Kidney (tissue), 13 donors: ENCODE measurements at regions not wholly inside any gene's neighbourhood (a gene's known extent, or its start where the extent isn't known, plus 50 kb on each side); places are given as distances from the start of the nearest gene placed in this dataset.
A peak's percentile ranks its signal among the peaks of the same experiment; 100 is the strongest.

Experiments used
- DNase-seq, 5 donors: peaks; one replicate each; pipeline ENCODE4 v3.0.0-alpha.2; 2013 to 2020
- FAIRE-seq: peaks from 2 replicates; lab custom pipeline; 2012; peaks lifted over from hg19 to GRCh38; lab: Jason Lieb, UNC
- H3K27ac ChIP-seq, 2 donors: one replicate each; pipeline ENCODE4 v1.7.0; 2013; ENCODE audit warnings: low read depth in 2 of 2, low read length in 2 of 2, inconsistent platforms in 1 of 2
- H3K27me3 ChIP-seq: one replicate; pipeline ENCODE4 v1.7.1; 2013; ENCODE audit warnings: low read length, inconsistent platforms; ENCODE audit not compliant: control insufficient read depth, insufficient read depth
- H3K36me3 ChIP-seq, 3 donors: one replicate each; pipeline versions ENCODE4 v1.7.0 to v1.7.1; 2013; ENCODE audit warnings: low read length in 3 of 3, control low read depth in 1 of 3, inconsistent platforms in 1 of 3; ENCODE audit not compliant: insufficient read depth in 3 of 3, control insufficient read depth in 2 of 3
- H3K4me1 ChIP-seq, 3 donors: one replicate each; pipeline versions ENCODE4 v1.7.0 to v1.7.1; 2013; ENCODE audit warnings: low read length in 3 of 3, inconsistent platforms in 1 of 3, low read depth in 1 of 3; ENCODE audit not compliant: control insufficient read depth in 2 of 3, insufficient read depth in 2 of 3
- H3K4me3 ChIP-seq, 3 donors: one replicate each; pipeline versions ENCODE4 v1.7.0 to v1.8.1; 2013; ENCODE audit warnings: low read length in 3 of 3, control low read depth in 1 of 3, inconsistent platforms in 1 of 3
- H3K9ac ChIP-seq, 3 donors: one replicate each; pipeline versions ENCODE4 v1.7.0 to v1.7.1; 2013; ENCODE audit warnings: low read length in 3 of 3, control low read depth in 1 of 3, inconsistent platforms in 1 of 3
- H3K9me3 ChIP-seq, 3 donors: one replicate each; pipeline versions ENCODE4 v1.7.0 to v1.7.1; 2013; ENCODE audit warnings: low read length in 3 of 3, control low read depth in 1 of 3, inconsistent platforms in 1 of 3; ENCODE audit not compliant: control insufficient read depth in 2 of 3, insufficient read depth in 1 of 3
- intact Hi-C: fragments of 100-400 bp; cut with DNase I; formaldehyde crosslinking; loops from one replicate; pipeline ENCODE4 v1.11.1; 2022
- TF ChIP-seq, protein P1 (sequence below): IDR thresholded peaks from 3 replicates; pipeline ENCODE4 v1.5.1; 2012; ENCODE audit warnings: mild to moderate bottlenecking, moderate library complexity, borderline replicate concordance; ENCODE audit not compliant: insufficient read depth; ENCODE audit errors: extremely low read depth
- donor health status: control.
- donor health status: control.
- donor health status: control.
- donor health status: control.
- donor health status: control.
- donor health status: DM: yes; HTN: yes; CAD: no.
- donor health status: Normal renal cell carcinoma (clear cell type).

DNA sequence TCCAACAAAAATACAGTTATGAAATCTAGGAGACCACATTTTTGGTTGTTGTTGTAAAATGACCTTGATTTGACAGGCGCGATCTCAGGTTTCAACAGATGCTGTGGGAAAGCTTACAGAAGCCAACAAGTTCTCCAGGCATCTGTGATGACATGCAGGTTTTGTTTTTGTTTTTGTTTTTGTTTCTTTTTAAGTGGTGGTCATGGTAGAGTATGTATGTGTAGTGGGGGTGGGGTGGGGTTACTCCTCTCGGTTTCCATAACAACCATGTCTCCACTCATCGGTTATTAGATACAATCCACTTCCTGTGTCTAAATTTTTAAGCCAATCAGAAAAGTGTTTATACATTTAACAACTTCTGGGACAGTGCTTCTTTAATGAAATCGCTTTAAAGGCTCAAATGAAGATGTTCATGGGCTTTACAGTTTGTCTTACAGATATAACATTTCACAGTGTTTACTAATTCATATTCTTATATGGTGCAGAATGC lies 199.9 kb upstream of the FOXN3 start:
- H3K27ac ChIP-seq: peak overlapping the region in 1 of 2 donors; percentile 28
- FAIRE-seq (no peak), DNase-seq (peak in 2 of 5 donors; percentile 43 to 81)
- no peaks in the 10 kb centered on the region for H3K27me3 ChIP-seq
- no peaks in the 10 kb centered on the region for H3K36me3 ChIP-seq
- no peaks in the 10 kb centered on the region for H3K9me3 ChIP-seq
- H3K4me1 ChIP-seq: peaks cover 2 to 10% (median 10%) of the 10 kb centered on the region in 3 donors
- H3K4me3 ChIP-seq: peak overlapping the region in 2 of 3 donors; percentile 81 to 86
- intact Hi-C loops: no loop called here
- TF ChIP-seq, protein P1, sequence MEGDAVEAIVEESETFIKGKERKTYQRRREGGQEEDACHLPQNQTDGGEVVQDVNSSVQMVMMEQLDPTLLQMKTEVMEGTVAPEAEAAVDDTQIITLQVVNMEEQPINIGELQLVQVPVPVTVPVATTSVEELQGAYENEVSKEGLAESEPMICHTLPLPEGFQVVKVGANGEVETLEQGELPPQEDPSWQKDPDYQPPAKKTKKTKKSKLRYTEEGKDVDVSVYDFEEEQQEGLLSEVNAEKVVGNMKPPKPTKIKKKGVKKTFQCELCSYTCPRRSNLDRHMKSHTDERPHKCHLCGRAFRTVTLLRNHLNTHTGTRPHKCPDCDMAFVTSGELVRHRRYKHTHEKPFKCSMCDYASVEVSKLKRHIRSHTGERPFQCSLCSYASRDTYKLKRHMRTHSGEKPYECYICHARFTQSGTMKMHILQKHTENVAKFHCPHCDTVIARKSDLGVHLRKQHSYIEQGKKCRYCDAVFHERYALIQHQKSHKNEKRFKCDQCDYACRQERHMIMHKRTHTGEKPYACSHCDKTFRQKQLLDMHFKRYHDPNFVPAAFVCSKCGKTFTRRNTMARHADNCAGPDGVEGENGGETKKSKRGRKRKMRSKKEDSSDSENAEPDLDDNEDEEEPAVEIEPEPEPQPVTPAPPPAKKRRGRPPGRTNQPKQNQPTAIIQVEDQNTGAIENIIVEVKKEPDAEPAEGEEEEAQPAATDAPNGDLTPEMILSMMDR: no peak
- H3K9ac ChIP-seq: no peak overlapping the region

DNA sequence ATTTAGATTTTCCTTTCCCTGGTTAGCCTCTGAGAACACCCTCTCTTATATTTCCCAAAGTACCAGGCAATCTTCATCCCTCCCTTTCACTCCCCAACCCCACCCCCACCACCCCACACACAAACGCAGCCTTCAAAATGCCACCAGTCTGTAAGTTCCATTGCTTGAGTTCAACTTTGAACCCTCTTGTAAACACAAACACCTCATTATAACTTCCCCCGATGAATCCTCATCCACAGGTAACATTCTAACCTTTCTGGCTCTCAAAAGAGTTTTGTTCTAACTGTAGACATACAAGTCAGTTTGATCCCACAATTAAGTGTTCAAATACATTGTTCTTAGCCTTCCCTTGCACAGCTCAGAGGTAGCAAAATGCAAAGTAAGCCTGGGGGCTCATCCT lies 199.4 kb upstream of the FOXN3 start:
- DNase-seq (no peak), FAIRE-seq (no peak)
- Histone ChIP-seq H3K9me3 (no peaks in the 10 kb centered on the region), H3K4me1 (peaks cover 2 to 10% (median 10%) of the 10 kb centered on the region in 3 donors), H3K4me3 (peak overlapping the region in 1 of 3 donors; percentile 81), H3K27me3 (no peaks in the 10 kb centered on the region), H3K9ac (no peak overlapping the region), H3K27ac (no peak overlapping the region), H3K36me3 (no peaks in the 10 kb centered on the region)
- intact Hi-C loops: no loop called here
- TF ChIP-seq, protein P1: no peak

DNA sequence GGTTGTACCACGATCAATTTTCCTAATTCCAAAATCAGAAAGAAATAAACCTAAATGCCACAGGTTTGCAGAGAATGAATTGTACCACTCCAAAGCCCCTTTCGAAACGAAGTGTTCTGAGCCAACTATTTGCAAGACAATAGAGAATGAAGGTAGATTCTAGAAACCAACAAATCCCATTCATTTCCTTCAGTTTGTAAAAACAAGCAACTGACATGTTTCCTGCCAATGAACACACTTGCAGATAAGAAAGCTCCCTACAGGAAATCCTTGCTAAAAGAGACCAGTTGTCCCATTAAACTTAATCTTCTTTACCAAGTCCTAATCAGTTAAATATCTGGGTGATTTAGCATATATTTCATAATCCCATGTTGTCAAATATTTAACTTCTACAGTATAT lies 198.4 kb upstream of the FOXN3 start:
- Histone ChIP-seq H3K36me3 (no peaks in the 10 kb centered on the region), H3K27me3 (no peaks in the 10 kb centered on the region), H3K4me1 (peaks cover 2 to 10% (median 10%) of the 10 kb centered on the region in 3 donors), H3K27ac (no peak overlapping the region), H3K9ac (no peak overlapping the region), H3K9me3 (no peaks in the 10 kb centered on the region), H3K4me3 (no peak overlapping the region)
- peak in 1 of 5 donors; percentile 28 for DNase-seq
- no peak for FAIRE-seq
- intact Hi-C loops: no loop called here
- TF ChIP-seq, protein P1: no peak

DNA sequence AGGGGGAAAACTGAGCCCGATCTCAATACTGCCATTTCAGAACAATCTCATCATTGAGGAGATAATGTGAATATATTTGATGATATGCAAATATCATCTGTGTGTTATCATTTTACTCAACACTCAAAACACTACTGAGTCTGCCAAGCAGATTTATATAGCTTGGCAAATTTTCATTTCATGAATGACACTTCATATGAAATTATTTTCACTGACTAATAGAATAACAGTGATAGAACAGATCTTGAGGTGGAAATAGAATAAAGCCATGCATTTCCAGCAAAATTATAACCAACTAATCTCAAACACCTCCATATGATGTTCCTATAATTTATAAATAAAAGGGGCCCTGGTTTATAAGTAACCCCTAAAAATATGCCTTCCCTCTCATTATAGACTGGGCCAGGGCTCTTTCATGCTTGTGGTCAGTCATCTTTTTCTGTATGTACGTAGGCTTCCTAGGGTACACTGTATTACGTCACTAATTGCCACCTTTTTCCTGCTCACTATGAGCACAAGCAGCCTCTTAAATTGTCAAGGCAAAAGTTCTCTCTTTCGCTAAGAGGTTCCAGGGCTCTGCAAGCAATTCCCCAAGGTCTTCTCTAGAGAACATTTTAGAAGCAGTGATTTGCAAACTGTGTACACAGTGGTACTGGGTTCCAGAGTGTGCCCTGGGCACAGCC lies 197.1 kb upstream of the FOXN3 start:
- Histone ChIP-seq H3K9ac (no peak overlapping the region), H3K27me3 (no peaks in the 10 kb centered on the region), H3K27ac (no peak overlapping the region), H3K9me3 (no peaks in the 10 kb centered on the region), H3K4me1 (peaks cover 2 to 10% (median 7%) of the 10 kb centered on the region in 3 donors), H3K4me3 (no peak overlapping the region), H3K36me3 (no peaks in the 10 kb centered on the region)
- FAIRE-seq: no peak
- TF ChIP-seq, protein P1: no peak
- intact Hi-C loops: no loop called here
- no peak for DNase-seq
